Suprapubic skin (tissue), 4 donors: ENCODE measurements at regions not wholly inside any gene's neighbourhood (a gene's known extent, or its start where the extent isn't known, plus 50 kb on each side); places are given as distances from the start of the nearest gene placed in this dataset.

Experiments used
- DNase-seq, 2 donors: peaks; one replicate each; pipeline ENCODE4 v3.0.0-alpha.2; 2019; ENCODE audit warnings: low spot score in 2 of 2
- H3K27ac ChIP-seq: fragments of 200-600 bp; sonication (generic); one replicate; pipeline ENCODE4 v1.5.1; 2019
- H3K27me3 ChIP-seq: fragments of 200-600 bp; sonication (generic); one replicate; pipeline ENCODE4 v1.5.1; 2019
- H3K36me3 ChIP-seq: fragments of 200-600 bp; sonication (generic); one replicate; pipeline ENCODE4 v1.5.1; 2019
- H3K4me1 ChIP-seq: fragments of 200-600 bp; sonication (generic); one replicate; pipeline ENCODE4 v1.5.1; 2019
- H3K4me3 ChIP-seq: fragments of 200-600 bp; sonication (generic); one replicate; pipeline ENCODE4 v1.5.1; 2019; ENCODE audit warnings: mild to moderate bottlenecking
- H3K9me3 ChIP-seq: fragments of 200-600 bp; sonication (generic); one replicate; pipeline ENCODE4 v1.5.1; 2019
- CTCF ChIP-seq, 2 donors: fragments of 200-600 bp in 1 of 2; fragments of 450-650 bp in 1 of 2; sonication (generic) in 1 of 2; IDR thresholded peaks; one replicate each; pipeline ENCODE4 v1.5.1; 2016 to 2019; ENCODE audit warnings: antibody characterized with exemption in 2 of 2, mild to moderate bottlenecking in 1 of 2, moderate library complexity in 1 of 2
- EP300 ChIP-seq: sonication (generic); formaldehyde crosslinking; IDR thresholded peaks from one replicate; pipeline ENCODE4 v1.6.1; 2017; ENCODE audit warnings: antibody characterized with exemption
- POLR2A ChIP-seq, 2 donors: fragments of 450-650 bp; IDR thresholded peaks; one replicate each; pipeline ENCODE4 v1.6.1; 2017; ENCODE audit warnings: antibody characterized with exemption in 2 of 2, mild to moderate bottlenecking in 2 of 2, moderate library complexity in 2 of 2
- POLR2AphosphoS5 ChIP-seq, 3 donors: sonication (generic); formaldehyde crosslinking; IDR thresholded peaks; one replicate each; pipeline ENCODE4 v1.6.1; 2017; ENCODE audit warnings: antibody characterized with exemption in 3 of 3
- WGBS: methylation state at CpG from one replicate; pipeline ENCODE4 v1.1.5; 2018; 5-methylcytosine and 5-hydroxymethylcytosine counted together

DNA sequence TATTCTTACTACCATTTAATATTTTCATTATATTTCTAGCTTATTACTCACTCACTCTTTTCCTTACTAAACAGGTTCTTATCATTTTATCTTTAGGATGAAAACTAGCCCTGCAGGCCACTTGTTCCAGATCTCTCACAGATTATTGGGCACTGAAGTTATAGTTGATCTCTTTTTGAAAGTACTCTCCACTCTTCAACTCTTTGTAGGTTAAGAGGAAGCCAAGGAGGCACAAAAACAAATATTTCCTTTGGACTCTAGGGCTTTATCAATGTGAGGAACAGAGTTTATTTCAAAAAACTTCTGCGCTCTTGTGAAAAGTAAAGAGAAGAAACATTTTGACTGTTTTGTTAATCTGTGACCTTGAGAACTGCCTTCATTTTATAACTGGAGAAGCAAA is 96.0 kb upstream of the NPHP3 start:
- Histone ChIP-seq H3K4me3 (no peak overlapping the region), H3K9me3 (no peaks in the 10 kb centered on the region), H3K36me3 (no peaks in the 10 kb centered on the region), H3K27ac (no peak overlapping the region), H3K27me3 (no peaks in the 10 kb centered on the region), H3K4me1 (no peaks in the 10 kb centered on the region)
- DNase-seq = no peak
- TF ChIP-seq EP300 (no peak), POLR2AphosphoS5 (IDR thresholded peaks at IDR 0.05) (no peak), POLR2A (IDR thresholded peaks at IDR 0.05) (no peak), CTCF (IDR thresholded peaks at IDR 0.05) (no peak)
- WGBS = 97% methylated on average over 1 of the region's 1 CpG

DNA sequence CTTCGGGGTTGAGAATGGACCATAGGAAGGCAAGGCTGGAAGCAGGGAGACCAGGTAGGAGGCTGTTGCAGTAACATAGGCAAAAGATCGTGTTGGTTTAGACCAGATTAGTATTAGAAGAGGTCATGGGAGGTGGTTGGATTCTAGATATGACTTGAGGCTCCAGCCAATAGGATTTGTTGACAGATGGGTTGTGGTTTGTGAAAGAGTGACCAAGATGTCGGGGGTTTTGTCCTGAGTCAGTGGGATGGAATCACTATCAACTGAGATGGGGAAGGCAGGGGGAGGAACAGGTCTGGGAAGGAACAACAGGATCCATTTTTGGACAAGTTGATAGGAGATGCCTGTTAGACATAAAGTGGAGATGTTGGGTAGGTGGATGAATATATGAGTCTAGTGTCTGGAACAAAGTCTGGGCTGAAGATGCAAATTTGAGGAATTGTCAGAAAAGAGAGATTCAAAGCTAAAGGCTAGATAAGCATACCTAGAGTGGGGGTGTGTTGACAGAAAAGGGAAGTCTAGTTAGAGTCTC is 95.5 kb upstream of the NPHP3 start:
- Histone ChIP-seq H3K27me3 (no peaks in the 10 kb centered on the region), H3K36me3 (no peaks in the 10 kb centered on the region), H3K9me3 (no peaks in the 10 kb centered on the region), H3K27ac (no peak overlapping the region), H3K4me1 (no peaks in the 10 kb centered on the region), H3K4me3 (no peak overlapping the region)
- WGBS = 85% methylated on average over 3 of the region's 3 CpGs
- TF ChIP-seq POLR2A (IDR thresholded peaks at IDR 0.05) (no peak), CTCF (IDR thresholded peaks at IDR 0.05) (no peak), POLR2AphosphoS5 (IDR thresholded peaks at IDR 0.05) (no peak), EP300 (no peak)
- no peak for DNase-seq

DNA sequence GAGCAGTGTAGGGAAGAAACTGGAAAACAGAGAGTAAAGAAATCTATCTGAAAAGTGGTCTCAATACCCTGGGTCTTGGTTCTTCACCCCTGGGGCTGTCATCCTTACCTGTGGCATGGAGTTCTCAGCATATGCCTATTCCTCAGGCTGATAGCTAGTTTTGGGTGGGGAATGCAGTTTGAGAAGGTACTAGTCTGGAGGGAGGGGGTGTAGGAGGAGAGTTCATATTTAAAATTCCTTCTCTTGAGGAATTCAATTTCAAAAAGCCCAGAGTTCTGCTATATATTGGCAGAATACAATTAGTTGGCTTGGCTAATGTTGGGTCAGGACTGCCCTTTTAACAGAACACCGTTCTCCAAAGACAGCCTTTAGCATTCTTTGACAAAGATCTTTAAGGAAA is 82.9 kb upstream of the NPHP3 start:
- no peaks in the 10 kb centered on the region for H3K27me3 ChIP-seq
- H3K9me3 ChIP-seq = no peaks in the 10 kb centered on the region
- no peak overlapping the region for H3K27ac ChIP-seq
- no peak overlapping the region for H3K4me3 ChIP-seq
- no peak for DNase-seq
- no peaks in the 10 kb centered on the region for H3K4me1 ChIP-seq
- no peak for TF ChIP-seq POLR2AphosphoS5 (IDR thresholded peaks at IDR 0.05)
- no peak for TF ChIP-seq CTCF (IDR thresholded peaks at IDR 0.05)
- TF ChIP-seq EP300 = no peak
- no peak for TF ChIP-seq POLR2A (IDR thresholded peaks at IDR 0.05)
- H3K36me3 ChIP-seq = no peaks in the 10 kb centered on the region
- 44% methylated on average over 1 of the region's 1 CpG for WGBS

GRCh38 chr3:132804498-132804897 is 82.3 kb upstream of the NPHP3 start:
- no peaks in the 10 kb centered on the region for H3K4me1 ChIP-seq
- no peak overlapping the region for H3K27ac ChIP-seq
- no peak for DNase-seq

DNA sequence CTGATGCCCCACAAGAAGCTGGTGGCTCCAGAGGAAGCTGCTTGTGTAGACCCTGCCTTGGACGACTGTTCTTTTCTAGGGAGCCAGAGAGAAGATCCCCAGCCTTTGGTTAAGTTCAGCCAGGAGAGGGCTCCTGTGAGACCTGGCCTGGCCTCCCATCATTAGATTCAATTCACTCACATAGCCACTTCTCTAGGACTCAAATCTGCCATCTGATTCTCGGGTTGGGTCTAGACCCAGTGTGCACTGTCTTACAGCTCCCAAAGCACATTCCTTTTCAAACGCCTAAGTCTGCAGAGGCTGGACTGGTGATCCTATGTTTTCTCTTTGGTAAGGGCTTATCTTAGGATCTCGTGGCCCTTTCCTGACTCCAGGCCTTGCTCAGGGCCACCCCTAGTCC is 81.7 kb upstream of the NPHP3 start:
- TF ChIP-seq EP300 (no peak), CTCF (IDR thresholded peaks at IDR 0.05) (no peak), POLR2AphosphoS5 (IDR thresholded peaks at IDR 0.05) (no peak), POLR2A (IDR thresholded peaks at IDR 0.05) (no peak)
- 84% methylated on average over 4 of the region's 4 CpGs for WGBS

More at GRCh38 chr3:132804498-132804897, 82.3 kb upstream of the NPHP3 start:
- Histone ChIP-seq H3K36me3 (no peaks in the 10 kb centered on the region), H3K4me3 (no peak overlapping the region), H3K9me3 (no peaks in the 10 kb centered on the region), H3K27me3 (no peaks in the 10 kb centered on the region)
- no peak for TF ChIP-seq POLR2A (IDR thresholded peaks at IDR 0.05)

DNA sequence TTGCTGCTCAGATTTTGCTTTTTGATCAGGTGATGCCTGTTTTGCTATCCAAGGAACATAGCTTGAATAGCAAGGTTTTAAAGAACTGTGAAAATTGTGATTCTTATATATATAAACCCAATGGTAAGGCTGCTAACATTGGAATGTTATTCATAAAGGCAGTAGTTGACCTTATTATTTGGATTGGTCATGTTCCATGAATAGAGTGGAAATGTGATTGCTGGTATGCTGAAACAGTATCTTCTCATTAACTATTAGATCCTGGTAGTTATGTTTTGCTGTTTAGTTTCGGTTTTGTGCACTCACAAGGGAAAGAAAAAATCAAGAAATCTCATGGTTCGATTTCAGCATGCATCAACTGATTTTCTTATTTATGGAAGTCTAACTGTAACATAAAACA is 78.7 kb upstream of the NPHP3 start:
- Histone ChIP-seq H3K36me3 (no peaks in the 10 kb centered on the region), H3K27me3 (no peaks in the 10 kb centered on the region), H3K4me1 (no peaks in the 10 kb centered on the region), H3K9me3 (no peaks in the 10 kb centered on the region), H3K4me3 (no peak overlapping the region), H3K27ac (no peak overlapping the region)
- 56% methylated on average over 2 of the region's 2 CpGs for WGBS
- no peak for TF ChIP-seq POLR2A (IDR thresholded peaks at IDR 0.05)
- no peak for TF ChIP-seq POLR2AphosphoS5 (IDR thresholded peaks at IDR 0.05)
- TF ChIP-seq EP300 = no peak
- TF ChIP-seq CTCF (IDR thresholded peaks at IDR 0.05) = no peak
- DNase-seq = no peak

More for the DNA sequence above, 81.7 kb upstream of the NPHP3 start:
- Histone ChIP-seq H3K4me1 (no peaks in the 10 kb centered on the region), H3K27ac (no peak overlapping the region), H3K36me3 (no peaks in the 10 kb centered on the region), H3K4me3 (no peak overlapping the region), H3K9me3 (no peaks in the 10 kb centered on the region), H3K27me3 (no peaks in the 10 kb centered on the region)
- DNase-seq = no peak
